WTC11 (cell line): ENCODE measurements at regions not wholly inside any gene's neighbourhood (a gene's known extent, or its start where the extent isn't known, plus 50 kb on each side); places are given as distances from the start of the nearest gene placed in this dataset.

Experiments
- AFF4 ChIP-seq: sonication (generic); formaldehyde crosslinking; IDR thresholded peaks from 2 replicates; pipeline ENCODE4 v1.8.1; 2023; ENCODE audit warnings: mild to moderate bottlenecking, missing genetic modification reagents, borderline replicate concordance
- CTCF ChIP-seq: fragments of 200-600 bp; IDR thresholded peaks from 2 replicates; pipeline ENCODE4 v1.8.0; 2022; ENCODE audit warnings: antibody characterized with exemption
- JUN ChIP-seq: sonication (generic); formaldehyde crosslinking; IDR thresholded peaks from 2 replicates; pipeline ENCODE4 v1.8.0; 2023; ENCODE audit warnings: mild to moderate bottlenecking, missing genetic modification reagents
- MLX ChIP-seq: sonication (generic); formaldehyde crosslinking; IDR thresholded peaks from 2 replicates; pipeline ENCODE4 v1.8.1; 2023; ENCODE audit warnings: mild to moderate bottlenecking, missing genetic modification reagents, moderate library complexity
- MYBL2 ChIP-seq: sonication (generic); formaldehyde crosslinking; IDR thresholded peaks from 2 replicates; pipeline ENCODE4 v1.8.1; 2023; ENCODE audit warnings: mild to moderate bottlenecking, moderate library complexity, missing genetic modification reagents
- SP1 ChIP-seq: sonication (generic); formaldehyde crosslinking; conservative IDR thresholded peaks from 2 replicates; pipeline ENCODE4 v1.8.1; 2022; ENCODE audit warnings: missing genetic modification reagents
- ZNF232 ChIP-seq: sonication (generic); formaldehyde crosslinking; IDR thresholded peaks from 2 replicates; pipeline ENCODE4 v1.8.0; 2022; ENCODE audit warnings: mild to moderate bottlenecking, missing genetic modification reagents
- ZNF281 ChIP-seq: sonication (generic); formaldehyde crosslinking; IDR thresholded peaks from 2 replicates; pipeline ENCODE4 v1.8.0; 2023; ENCODE audit warnings: mild to moderate bottlenecking, missing genetic modification reagents
- ZNF317 ChIP-seq: sonication (generic); formaldehyde crosslinking; IDR thresholded peaks from 2 replicates; pipeline ENCODE4 v1.8.1; 2023; ENCODE audit warnings: low read depth, mild to moderate bottlenecking, moderate library complexity, missing genetic modification reagents, borderline replicate concordance
- ZSCAN18 ChIP-seq: fragments of 250-450 bp; sonication (Bioruptor Pico); IDR thresholded peaks from 2 replicates; pipeline ENCODE4 v2.1.2; 2022; ENCODE audit warnings: mild to moderate bottlenecking, moderate library complexity

GRCh38 chr10:130800281-130800680, 511.2 kb downstream of the TCERG1L start:
- TF ChIP-seq AFF4 (CRISPR knock-in tag) (no peak), ZNF317 (no peak), ZNF232 (CRISPR knock-in tag) (no peak), SP1 (CRISPR knock-in tag) (no peak), JUN (CRISPR knock-in tag) (no peak), MLX (CRISPR knock-in tag) (no peak), CTCF (no peak), ZSCAN18 (CRISPR knock-in tag) (no peak), MYBL2 (CRISPR knock-in tag) (no peak), ZNF281 (CRISPR knock-in tag) (no peak)
